ENCODE measurements at regions not wholly inside any gene's neighbourhood (a gene's known extent, or its start where the extent isn't known, plus 50 kb on each side); places are given as distances from the start of the nearest gene placed in this dataset.

DNA sequence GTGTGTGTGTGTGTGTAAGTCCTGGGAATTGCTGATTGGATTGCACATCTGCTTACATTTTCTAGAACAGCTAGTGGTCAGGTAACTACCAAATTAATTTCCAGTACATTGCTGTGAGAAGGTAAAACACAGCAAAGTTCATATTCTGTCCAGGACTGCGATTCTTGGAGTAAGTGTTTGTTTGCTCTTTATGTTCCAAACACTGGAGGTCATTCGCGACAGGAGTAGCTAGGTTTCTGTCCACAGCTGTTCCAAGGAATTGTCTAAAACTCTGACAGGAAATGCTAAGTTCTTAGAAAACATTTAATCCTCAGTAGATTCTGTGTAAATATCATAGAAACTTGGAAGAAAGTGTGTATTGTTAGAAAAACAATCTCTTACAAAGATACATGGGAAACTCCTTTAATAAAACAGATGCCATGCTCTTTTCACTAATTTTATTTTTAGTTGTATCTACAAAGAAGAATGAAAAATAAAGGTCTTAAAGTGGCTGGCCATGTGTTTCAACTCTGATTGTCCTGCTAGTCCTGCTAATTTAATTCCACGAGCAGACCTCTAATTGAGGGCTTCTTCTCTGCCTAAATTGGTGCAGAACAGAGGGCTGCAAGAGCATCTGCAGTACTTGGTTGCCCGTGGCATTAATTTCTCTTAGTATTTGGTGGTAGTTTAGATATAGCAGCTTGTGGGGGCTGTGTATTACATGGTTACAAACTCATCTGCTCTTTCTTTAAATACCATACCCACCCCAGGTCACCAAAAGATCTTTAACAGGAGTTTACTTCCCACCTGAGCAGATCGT, 464.5 kb downstream of the RASEF start:
- Histone ChIP-seq H3K27me3 (ENCODE audit: insufficient read depth, low read length) (no peaks in the 10 kb centered on the region), H2AK5ac (ENCODE audit: low read length) (no peak overlapping the region), H3K27ac (ENCODE audit: low read depth, low read length) (no peak overlapping the region), H3K23ac (ENCODE audit: low read length) (no peak overlapping the region), H3K9ac (ENCODE audit: low read length) (no peak overlapping the region), H2BK5ac (ENCODE audit: low read depth, low read length, poor library complexity) (no peak overlapping the region), H3K4me3 (ENCODE audit: low read depth, low read length) (no peak overlapping the region), H2BK12ac (ENCODE audit: low read length) (no peak overlapping the region), H2AFZ (ENCODE audit: insufficient read depth, low read length, poor library complexity) (no peak overlapping the region), H3K4ac (ENCODE audit: low read depth, low read length) (no peak overlapping the region), H4K91ac (ENCODE audit: low read depth, low read length) (no peak overlapping the region), H4K12ac (ENCODE audit: low read depth, low read length) (no peak overlapping the region), H3K14ac (ENCODE audit: low read length) (no peak overlapping the region), H3K4me1 (ENCODE audit: control insufficient read depth in 1 of 2, insufficient read depth in 2 of 2, low read length in 2 of 2) (peaks cover 2 to 4% of the 10 kb centered on the region in 2 experiments), H3K36me3 (ENCODE audit: control insufficient read depth in 1 of 2, insufficient read depth in 2 of 2, low read length in 2 of 2) (no peaks in the 10 kb centered on the region), H3K9me3 (ENCODE audit: insufficient read depth, low read depth, low read length) (no peaks in the 10 kb centered on the region), H3K4me2 (ENCODE audit: low read length) (no peak overlapping the region), H2BK120ac (ENCODE audit: insufficient read depth, low read length, poor library complexity) (no peak overlapping the region), H3K79me1 (ENCODE audit: low read length) (no peaks in the 10 kb centered on the region), H4K8ac (ENCODE audit: low read depth, low read length) (no peak overlapping the region), H3K79me2 (ENCODE audit: control insufficient read depth, insufficient read depth, low read length, poor library complexity) (no peaks in the 10 kb centered on the region), H3K18ac (ENCODE audit: low read length) (no peak overlapping the region)
- no CpG with 5 or more reads among the region's 6 CpGs for WGBS (ENCODE audit: extremely low coverage, insufficient coverage, insufficient read length)
- DNase-seq, result no peak

DNA sequence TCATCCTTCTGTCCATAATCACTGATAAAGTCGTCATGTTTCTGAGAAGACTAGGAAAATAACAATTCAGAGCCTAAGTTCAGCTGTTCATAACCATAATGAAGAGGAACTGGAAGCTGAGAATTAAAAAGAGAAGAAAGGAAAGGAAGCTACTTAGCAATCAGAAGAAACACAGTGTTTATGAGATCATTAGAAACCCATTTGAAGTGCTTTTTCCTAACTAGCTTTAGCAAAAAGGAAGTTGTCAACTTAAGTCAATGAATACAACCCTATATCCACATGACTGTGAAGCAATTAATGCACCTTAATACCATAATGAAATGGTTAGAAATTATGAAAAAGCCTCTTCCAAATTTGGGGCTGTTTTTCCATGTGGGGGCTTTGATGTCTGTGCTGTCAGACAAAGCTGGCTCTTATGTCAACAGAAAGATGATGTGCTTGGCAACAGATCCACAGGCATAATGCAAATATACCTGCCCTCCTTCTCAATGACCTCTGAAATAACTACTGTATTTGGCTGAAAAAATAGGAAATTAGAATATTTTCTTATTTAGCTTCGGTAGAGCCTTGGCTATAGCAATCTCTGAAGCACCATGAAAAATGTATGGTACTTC, 463.5 kb downstream of the RASEF start:
- Histone ChIP-seq H3K27ac (ENCODE audit: low read depth, low read length) (no peak overlapping the region), H3K4ac (ENCODE audit: low read depth, low read length) (no peak overlapping the region), H3K36me3 (ENCODE audit: control insufficient read depth in 1 of 2, insufficient read depth in 2 of 2, low read length in 2 of 2) (no peaks in the 10 kb centered on the region), H3K9me3 (ENCODE audit: insufficient read depth, low read depth, low read length) (no peaks in the 10 kb centered on the region), H3K4me2 (ENCODE audit: low read length) (no peak overlapping the region), H2BK12ac (ENCODE audit: low read length) (no peak overlapping the region), H3K9ac (ENCODE audit: low read length) (no peak overlapping the region), H4K12ac (ENCODE audit: low read depth, low read length) (no peak overlapping the region), H3K4me3 (ENCODE audit: low read depth, low read length) (no peak overlapping the region), H4K91ac (ENCODE audit: low read depth, low read length) (no peak overlapping the region), H3K14ac (ENCODE audit: low read length) (no peak overlapping the region), H3K79me1 (ENCODE audit: low read length) (no peaks in the 10 kb centered on the region), H3K23ac (ENCODE audit: low read length) (no peak overlapping the region), H3K18ac (ENCODE audit: low read length) (no peak overlapping the region), H2AK5ac (ENCODE audit: low read length) (no peak overlapping the region), H3K4me1 (ENCODE audit: control insufficient read depth in 1 of 2, insufficient read depth in 2 of 2, low read length in 2 of 2) (peaks cover 2 to 4% of the 10 kb centered on the region in 2 experiments), H3K79me2 (ENCODE audit: control insufficient read depth, insufficient read depth, low read length, poor library complexity) (no peaks in the 10 kb centered on the region), H2BK120ac (ENCODE audit: insufficient read depth, low read length, poor library complexity) (no peak overlapping the region), H2BK5ac (ENCODE audit: low read depth, low read length, poor library complexity) (no peak overlapping the region), H4K8ac (ENCODE audit: low read depth, low read length) (no peak overlapping the region), H3K27me3 (ENCODE audit: insufficient read depth, low read length) (no peaks in the 10 kb centered on the region), H2AFZ (ENCODE audit: insufficient read depth, low read length, poor library complexity) (no peak overlapping the region)
- WGBS (ENCODE audit: extremely low coverage, insufficient coverage, insufficient read length), result no CpG with 5 or more reads among the region's 2 CpGs
- no peak for DNase-seq

DNA sequence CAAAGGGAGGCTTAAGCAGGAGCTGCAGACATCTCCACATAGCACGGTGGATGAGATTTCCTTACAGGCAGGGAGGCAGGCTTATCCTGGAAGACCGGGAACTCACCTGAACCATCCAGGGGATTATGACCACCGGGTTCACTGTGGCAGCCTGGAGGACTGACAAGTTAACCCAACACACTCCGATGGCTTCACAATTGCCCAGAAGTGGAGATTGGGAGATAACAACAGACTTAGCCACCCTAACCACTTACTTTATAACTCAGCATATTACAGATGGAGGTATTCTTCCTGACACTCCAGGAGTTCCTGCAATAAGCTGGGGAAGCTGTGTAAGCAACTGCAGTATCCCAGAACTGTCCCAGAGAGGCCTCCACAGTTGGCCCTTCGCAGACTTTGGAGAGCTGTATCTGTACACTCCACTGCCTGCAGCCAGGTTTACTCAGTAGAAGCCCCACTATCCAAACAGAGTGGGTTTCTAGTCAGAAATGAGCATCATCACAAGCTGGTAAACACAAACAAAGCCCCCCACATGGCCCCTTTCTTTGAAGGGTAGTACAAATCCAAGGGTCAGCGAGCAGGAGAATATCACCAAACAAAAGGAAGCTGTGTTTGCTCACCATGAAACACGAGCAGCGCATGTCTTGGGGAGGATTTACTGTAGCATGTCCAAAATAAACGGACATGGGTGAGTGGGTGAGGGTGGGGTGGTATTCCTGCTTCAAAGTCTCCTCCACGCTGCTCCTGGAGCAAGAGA, 462.2 kb downstream of the RASEF start:
- Histone ChIP-seq H3K27me3 (ENCODE audit: insufficient read depth, low read length) (no peaks in the 10 kb centered on the region), H3K4ac (ENCODE audit: low read depth, low read length) (no peak overlapping the region), H3K14ac (ENCODE audit: low read length) (no peak overlapping the region), H4K91ac (ENCODE audit: low read depth, low read length) (no peak overlapping the region), H2AFZ (ENCODE audit: insufficient read depth, low read length, poor library complexity) (no peak overlapping the region), H4K12ac (ENCODE audit: low read depth, low read length) (no peak overlapping the region), H2AK5ac (ENCODE audit: low read length) (no peak overlapping the region), H2BK12ac (ENCODE audit: low read length) (no peak overlapping the region), H3K4me1 (ENCODE audit: control insufficient read depth in 1 of 2, insufficient read depth in 2 of 2, low read length in 2 of 2) (peaks cover 2 to 4% of the 10 kb centered on the region in 2 experiments), H3K9me3 (ENCODE audit: insufficient read depth, low read depth, low read length) (no peaks in the 10 kb centered on the region), H3K27ac (ENCODE audit: low read depth, low read length) (no peak overlapping the region), H2BK5ac (ENCODE audit: low read depth, low read length, poor library complexity) (no peak overlapping the region), H3K4me3 (ENCODE audit: low read depth, low read length) (no peak overlapping the region), H4K8ac (ENCODE audit: low read depth, low read length) (no peak overlapping the region), H3K18ac (ENCODE audit: low read length) (no peak overlapping the region), H3K79me1 (ENCODE audit: low read length) (no peaks in the 10 kb centered on the region), H2BK120ac (ENCODE audit: insufficient read depth, low read length, poor library complexity) (no peak overlapping the region), H3K4me2 (ENCODE audit: low read length) (no peak overlapping the region), H3K36me3 (ENCODE audit: control insufficient read depth in 1 of 2, insufficient read depth in 2 of 2, low read length in 2 of 2) (no peaks in the 10 kb centered on the region), H3K9ac (ENCODE audit: low read length) (no peak overlapping the region), H3K79me2 (ENCODE audit: control insufficient read depth, insufficient read depth, low read length, poor library complexity) (no peaks in the 10 kb centered on the region), H3K23ac (ENCODE audit: low read length) (no peak overlapping the region)
- DNase-seq, result no peak
- no CpG with 5 or more reads among the region's 10 CpGs for WGBS (ENCODE audit: extremely low coverage, insufficient coverage, insufficient read length)

DNA sequence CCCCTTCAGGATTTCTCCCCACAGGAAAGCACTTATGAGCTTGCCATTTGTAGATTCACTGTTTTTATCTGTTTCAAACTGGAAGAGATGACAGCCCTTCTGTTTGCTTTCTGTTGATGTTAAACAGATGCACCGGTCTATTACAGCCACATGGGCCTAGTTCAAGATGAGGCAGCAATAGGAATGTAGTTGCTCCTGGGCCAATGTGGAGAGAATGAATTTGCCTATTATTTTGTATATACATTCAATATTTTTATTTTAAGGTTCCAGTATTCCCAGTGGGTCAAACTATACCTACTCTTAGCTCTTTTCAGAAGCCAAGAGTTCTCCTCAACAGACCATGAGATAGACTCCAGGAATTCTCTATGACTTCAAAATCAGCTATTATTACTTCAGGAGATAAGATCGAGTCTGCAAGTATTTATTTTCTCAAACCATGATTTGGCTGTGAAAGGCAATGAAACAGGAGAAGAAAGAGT, 461.6 kb downstream of the RASEF start:
- no peak overlapping the region for H3K4me3 ChIP-seq (ENCODE audit: low read depth, low read length)
- H3K23ac ChIP-seq (ENCODE audit: low read length), result no peak overlapping the region
- H3K27me3 ChIP-seq (ENCODE audit: insufficient read depth, low read length), result no peaks in the 10 kb centered on the region
- no peak overlapping the region for H3K4ac ChIP-seq (ENCODE audit: low read depth, low read length)
- H2BK5ac ChIP-seq (ENCODE audit: low read depth, low read length, poor library complexity), result no peak overlapping the region
- H2AFZ ChIP-seq (ENCODE audit: insufficient read depth, low read length, poor library complexity), result no peak overlapping the region
- no peak overlapping the region for H3K9ac ChIP-seq (ENCODE audit: low read length)
- no peak for DNase-seq
- no peaks in the 10 kb centered on the region for H3K36me3 ChIP-seq (ENCODE audit: control insufficient read depth in 1 of 2, insufficient read depth in 2 of 2, low read length in 2 of 2)
- no peak overlapping the region for H2AK5ac ChIP-seq (ENCODE audit: low read length)
- H2BK120ac ChIP-seq (ENCODE audit: insufficient read depth, low read length, poor library complexity), result no peak overlapping the region
- H3K27ac ChIP-seq (ENCODE audit: low read depth, low read length), result no peak overlapping the region
- no peak overlapping the region for H4K8ac ChIP-seq (ENCODE audit: low read depth, low read length)
- no peaks in the 10 kb centered on the region for H3K79me1 ChIP-seq (ENCODE audit: low read length)
- peaks cover 2 to 4% of the 10 kb centered on the region in 2 experiments for H3K4me1 ChIP-seq (ENCODE audit: control insufficient read depth in 1 of 2, insufficient read depth in 2 of 2, low read length in 2 of 2)
- H3K18ac ChIP-seq (ENCODE audit: low read length), result no peak overlapping the region
- H2BK12ac ChIP-seq (ENCODE audit: low read length), result no peak overlapping the region
- no peak overlapping the region for H4K91ac ChIP-seq (ENCODE audit: low read depth, low read length)
- no peak overlapping the region for H3K14ac ChIP-seq (ENCODE audit: low read length)
- no peaks in the 10 kb centered on the region for H3K9me3 ChIP-seq (ENCODE audit: insufficient read depth, low read depth, low read length)
- no peak overlapping the region for H3K4me2 ChIP-seq (ENCODE audit: low read length)
- no peak overlapping the region for H4K12ac ChIP-seq (ENCODE audit: low read depth, low read length)
- WGBS (ENCODE audit: extremely low coverage, insufficient coverage, insufficient read length), result no CpG with 5 or more reads among the region's 2 CpGs
- H3K79me2 ChIP-seq (ENCODE audit: control insufficient read depth, insufficient read depth, low read length, poor library complexity), result no peaks in the 10 kb centered on the region

All from trophoblast cell (in vitro differentiated cells and primary cell).